ENCODE measurements at regions not wholly inside any gene's neighbourhood (a gene's known extent, or its start where the extent isn't known, plus 50 kb on each side); places are given as distances from the start of the nearest gene placed in this dataset.

GRCh38 chr6:163893609-163894189 lies 479.2 kb downstream of the QKI start:
- Histone ChIP-seq H2BK5ac (ENCODE audit: insufficient read length, low read length) (no peak overlapping the region), H3K27me3 (ENCODE audit: insufficient read depth, low read length) (no peaks in the 10 kb centered on the region), H3K27ac (ENCODE audit: insufficient read length, low read depth, low read length) (no peak overlapping the region), H3K18ac (ENCODE audit: insufficient read length, low read depth, low read length) (no peak overlapping the region), H3K9ac (ENCODE audit: extremely low read depth, insufficient read length, low read length) (no peak overlapping the region), H3K23me2 (ENCODE audit: insufficient read length, low read depth, low read length, poor library complexity, severe bottlenecking) (no peaks in the 10 kb centered on the region), H3K56ac (ENCODE audit: insufficient read length, low read depth, low read length) (no peak overlapping the region), H3K23ac (ENCODE audit: insufficient read length, low read depth, low read length) (no peak overlapping the region), H4K91ac (ENCODE audit: insufficient read length, low read depth, low read length) (no peak overlapping the region), H3T11ph (ENCODE audit: low read length) (no peak overlapping the region), H4K20me1 (ENCODE audit: control insufficient read depth, insufficient read depth, insufficient read length) (no peaks in the 10 kb centered on the region), H3K14ac (ENCODE audit: insufficient read depth, low read length) (no peak overlapping the region), H4K5ac (ENCODE audit: insufficient read length, low read depth, low read length) (no peak overlapping the region), H2AFZ (ENCODE audit: low read length) (no peak overlapping the region), H3K4me2 (ENCODE audit: insufficient read depth, insufficient read length, low read length) (no peak overlapping the region), H2BK120ac (ENCODE audit: low read depth, low read length, poor library complexity, severe bottlenecking) (no peak overlapping the region), H3K9me3 (ENCODE audit: control insufficient read depth, low read depth, low read length) (no peaks in the 10 kb centered on the region), H2BK12ac (ENCODE audit: insufficient read length, low read depth, low read length) (no peak overlapping the region), H3K4me1 (ENCODE audit: insufficient read depth, low read length) (no peaks in the 10 kb centered on the region), H2BK15ac (ENCODE audit: low read depth, low read length) (no peak overlapping the region), H3K79me2 (ENCODE audit: insufficient read depth, low read length) (no peaks in the 10 kb centered on the region), H2BK20ac (ENCODE audit: low read depth, low read length, poor library complexity, severe bottlenecking) (no peak overlapping the region), H3K79me1 (ENCODE audit: insufficient read depth, low read depth, low read length, poor library complexity, severe bottlenecking) (no peaks in the 10 kb centered on the region), H4K8ac (replicated peaks; ENCODE audit: insufficient read length, low read depth, low read length) (no peak overlapping the region), H2AK5ac (ENCODE audit: insufficient read length, low read length) (no peak overlapping the region), H3K4ac (ENCODE audit: low read depth, low read length) (no peak overlapping the region)
- H3K4me1 Mint-ChIP-seq: peaks cover 14 to 16% of the 10 kb centered on the region in 2 experiments
- no peak for TF ChIP-seq CTCF (conservative IDR thresholded peaks at IDR 0.05)
- DNase-seq: no peak
- peaks cover 7 to 14% of the 10 kb centered on the region in 2 experiments; a peak in 2 of 5 replicates for H3K9me3 Mint-ChIP-seq
- no peak overlapping the region for H3K27ac Mint-ChIP-seq
- no peak overlapping the region for H3K4me3 Mint-ChIP-seq
- peaks cover 0 to 15% (median 0%) of the 10 kb centered on the region in 3 experiments; a peak in 3 of 7 replicates for H3K36me3 Mint-ChIP-seq (ENCODE audit: insufficient read depth in 1 of 3, low read depth in 3 of 3)
- H3K27me3 Mint-ChIP-seq (ENCODE audit: low read depth): no peaks in the 10 kb centered on the region
- WGBS (ENCODE audit: extremely low coverage, insufficient read length, low lambda C conversion rate): no CpG with 5 or more reads among the region's 4 CpGs

All from H9 (cell line).